HG02798 (cell line): ENCODE measurements at regions not wholly inside any gene's neighbourhood (a gene's known extent, or its start where the extent isn't known, plus 50 kb on each side); places are given as distances from the start of the nearest gene placed in this dataset.

Experiments used
- ATAC-seq: cut with Tn5 transposase; IDR thresholded peaks from one replicate; pipeline ENCODE4 v1.9.1; 2021; ENCODE audit warnings: mild to moderate bottlenecking; ENCODE audit not compliant: unreplicated experiment, poor library complexity

- ATAC-seq = no peak
Observed at GRCh38 chr2:45182667-45183295, 173.5 kb upstream of the SIX2 start.

- ATAC-seq = no peak
Observed at GRCh38 chr2:45180779-45181178, 171.5 kb upstream of the SIX2 start.

GRCh38 chr2:45180033-45180746 lies 170.9 kb upstream of the SIX2 start:
- no peak for ATAC-seq

- ATAC-seq = no peak
Observed at GRCh38 chr2:45178854-45179253, 169.6 kb upstream of the SIX2 start.

- ATAC-seq = no peak
Observed at GRCh38 chr2:45178359-45178758, 169.1 kb upstream of the SIX2 start.

- no peak for ATAC-seq
Observed at GRCh38 chr2:45177870-45178269, 168.6 kb upstream of the SIX2 start.

GRCh38 chr2:45176390-45176789 lies 167.1 kb upstream of the SIX2 start:
- ATAC-seq = no peak

GRCh38 chr2:45173513-45173912 lies 164.3 kb upstream of the SIX2 start:
- no peak for ATAC-seq

- ATAC-seq = no peak
Observed at GRCh38 chr2:45172760-45173392, 163.6 kb upstream of the SIX2 start.

- no peak for ATAC-seq
Observed at GRCh38 chr2:45172142-45172541, 162.9 kb upstream of the SIX2 start.

GRCh38 chr2:45171136-45171501 lies 161.9 kb upstream of the SIX2 start:
- no peak for ATAC-seq

GRCh38 chr2:45170191-45171135 lies 161.2 kb upstream of the SIX2 start:
- ATAC-seq = no peak

- no peak for ATAC-seq
Observed at GRCh38 chr2:45169339-45170190, 160.3 kb upstream of the SIX2 start.

- no peak for ATAC-seq
Observed at GRCh38 chr2:45168711-45169338, 159.6 kb upstream of the SIX2 start.

GRCh38 chr2:45167920-45168629 lies 158.8 kb upstream of the SIX2 start:
- ATAC-seq = no peak

- no peak for ATAC-seq
Observed at GRCh38 chr2:45166229-45166890, 157.1 kb upstream of the SIX2 start.

- no peak for ATAC-seq
Observed at GRCh38 chr2:45162711-45163110, 153.5 kb upstream of the SIX2 start.

- ATAC-seq = no peak
Observed at GRCh38 chr2:45156605-45157004, 147.4 kb upstream of the SIX2 start.
